ENCODE measurements at regions not wholly inside any gene's neighbourhood (a gene's known extent, or its start where the extent isn't known, plus 50 kb on each side); places are given as distances from the start of the nearest gene placed in this dataset.

- DNase-seq (ENCODE audit: low read depth) = no peak
- TF ChIP-seq, protein P1, sequence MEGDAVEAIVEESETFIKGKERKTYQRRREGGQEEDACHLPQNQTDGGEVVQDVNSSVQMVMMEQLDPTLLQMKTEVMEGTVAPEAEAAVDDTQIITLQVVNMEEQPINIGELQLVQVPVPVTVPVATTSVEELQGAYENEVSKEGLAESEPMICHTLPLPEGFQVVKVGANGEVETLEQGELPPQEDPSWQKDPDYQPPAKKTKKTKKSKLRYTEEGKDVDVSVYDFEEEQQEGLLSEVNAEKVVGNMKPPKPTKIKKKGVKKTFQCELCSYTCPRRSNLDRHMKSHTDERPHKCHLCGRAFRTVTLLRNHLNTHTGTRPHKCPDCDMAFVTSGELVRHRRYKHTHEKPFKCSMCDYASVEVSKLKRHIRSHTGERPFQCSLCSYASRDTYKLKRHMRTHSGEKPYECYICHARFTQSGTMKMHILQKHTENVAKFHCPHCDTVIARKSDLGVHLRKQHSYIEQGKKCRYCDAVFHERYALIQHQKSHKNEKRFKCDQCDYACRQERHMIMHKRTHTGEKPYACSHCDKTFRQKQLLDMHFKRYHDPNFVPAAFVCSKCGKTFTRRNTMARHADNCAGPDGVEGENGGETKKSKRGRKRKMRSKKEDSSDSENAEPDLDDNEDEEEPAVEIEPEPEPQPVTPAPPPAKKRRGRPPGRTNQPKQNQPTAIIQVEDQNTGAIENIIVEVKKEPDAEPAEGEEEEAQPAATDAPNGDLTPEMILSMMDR (conservative IDR thresholded peaks at IDR 0.05; ENCODE audit: low read depth, low read length) = peak; percentile 9
- H3K4me3 ChIP-seq (ENCODE audit: low read depth, low read length) = no peak overlapping the region
Observed at GRCh38 chr5:60010328-60010727, 116.8 kb upstream of the PDE4D start.

- no peak for DNase-seq (ENCODE audit: low read depth)
- TF ChIP-seq, protein P1 (conservative IDR thresholded peaks at IDR 0.05; ENCODE audit: low read depth, low read length) = no peak
- no peak overlapping the region for H3K4me3 ChIP-seq (ENCODE audit: low read depth, low read length)
Observed at GRCh38 chr5:60007729-60008128, 114.2 kb upstream of the PDE4D start.

DNA sequence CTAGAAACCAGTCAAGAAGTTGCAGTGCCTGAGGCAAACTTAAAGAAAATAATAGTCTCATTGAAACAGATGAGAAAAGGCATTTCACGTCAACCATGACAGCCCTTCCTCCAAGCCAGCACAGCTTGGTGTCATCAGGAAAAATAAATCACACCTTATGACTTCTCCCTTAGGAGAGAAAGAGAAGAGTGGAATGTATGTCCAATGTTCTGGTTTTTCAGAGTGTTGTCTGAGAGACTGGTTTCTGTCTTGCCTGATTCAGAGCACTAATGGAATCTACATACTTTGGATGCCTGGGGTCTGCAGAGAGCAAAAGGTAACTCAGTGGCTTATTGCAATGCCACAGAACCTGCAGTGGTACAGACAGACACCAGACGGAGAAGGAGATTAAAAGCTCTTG lies 105.5 kb upstream of the PDE4D start:
- no peak overlapping the region for H3K4me3 ChIP-seq (ENCODE audit: low read depth, low read length)
- TF ChIP-seq, protein P1 (conservative IDR thresholded peaks at IDR 0.05; ENCODE audit: low read depth, low read length) = no peak
- peak; percentile 1 for DNase-seq (ENCODE audit: low read depth)

- TF ChIP-seq, protein P1 (conservative IDR thresholded peaks at IDR 0.05; ENCODE audit: low read depth, low read length) = no peak
- DNase-seq (ENCODE audit: low read depth) = no peak
Observed at GRCh38 chr5:59992206-59992605, 98.7 kb upstream of the PDE4D start.

DNA sequence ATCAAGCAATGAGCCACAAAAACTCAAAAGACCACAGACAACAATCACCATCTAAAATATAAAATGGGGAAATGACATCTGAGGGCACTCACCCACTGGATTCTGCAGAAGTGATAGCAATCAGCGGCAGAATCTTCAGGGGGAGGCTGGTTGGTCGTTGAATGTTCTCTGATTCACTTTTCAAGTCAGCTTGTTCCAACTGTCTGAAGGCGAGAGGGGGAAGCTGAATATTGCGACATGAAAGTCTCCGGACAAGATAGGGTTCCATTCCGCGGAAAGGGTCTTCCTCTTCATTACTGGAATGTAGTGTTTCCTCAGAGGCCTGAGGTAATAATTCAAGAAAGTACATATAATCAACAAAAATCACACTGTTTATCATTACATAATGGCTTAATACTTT lies 94.9 kb upstream of the PDE4D start:
- no peak for DNase-seq (ENCODE audit: low read depth)
- no peak overlapping the region for H3K4me3 ChIP-seq (ENCODE audit: low read depth, low read length)
- TF ChIP-seq, protein P1 (conservative IDR thresholded peaks at IDR 0.05; ENCODE audit: low read depth, low read length) = no peak

More at GRCh38 chr5:59992206-59992605, 98.7 kb upstream of the PDE4D start:
- no peak overlapping the region for H3K4me3 ChIP-seq (ENCODE audit: low read depth, low read length)

- TF ChIP-seq, protein P1 (conservative IDR thresholded peaks at IDR 0.05; ENCODE audit: low read depth, low read length) = no peak
- DNase-seq (ENCODE audit: low read depth) = no peak
- H3K4me3 ChIP-seq (ENCODE audit: low read depth, low read length) = no peak overlapping the region
Observed at GRCh38 chr5:59976342-59976741, 82.8 kb upstream of the PDE4D start.

- no peak for DNase-seq (ENCODE audit: low read depth)
- H3K4me3 ChIP-seq (ENCODE audit: low read depth, low read length) = no peak overlapping the region
- TF ChIP-seq, protein P1 (conservative IDR thresholded peaks at IDR 0.05; ENCODE audit: low read depth, low read length) = no peak
Observed at GRCh38 chr5:59972043-59972442, 78.5 kb upstream of the PDE4D start.
